EH (cell line): ENCODE measurements at regions not wholly inside any gene's neighbourhood (a gene's known extent, or its start where the extent isn't known, plus 50 kb on each side); places are given as distances from the start of the nearest gene placed in this dataset.
"Not testable (repeated sequence)": the region's sequence is repeated elsewhere in the genome, so short reads cannot be mapped to it uniquely, and the experiment has no call there.

ENCODE experiments used
- DNase-seq: peaks from one replicate; pipeline ENCODE4 v3.0.0-alpha.2; 2015; ENCODE audit warnings: low read depth

DNA sequence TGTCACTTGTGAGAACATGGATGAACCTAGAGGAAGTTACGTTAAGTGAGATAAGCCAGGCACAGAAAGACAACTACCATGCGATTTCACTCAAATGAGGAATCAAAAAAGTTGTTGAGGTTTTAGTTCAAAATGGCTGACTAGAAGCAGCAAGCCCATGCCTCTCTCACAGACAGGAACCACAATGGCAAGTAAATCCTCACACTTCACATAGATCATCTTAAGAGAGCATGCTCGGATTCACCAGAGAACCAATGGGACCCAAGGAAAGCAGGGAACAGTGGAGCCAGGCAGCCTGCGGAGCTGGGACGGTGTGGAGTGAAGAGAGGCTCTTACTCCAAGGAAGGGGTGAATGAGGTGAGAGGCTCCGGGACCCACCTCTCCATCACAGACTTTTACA, 581.0 kb downstream of the UQCRFS1 start:
- DNase-seq: no peak

DNA sequence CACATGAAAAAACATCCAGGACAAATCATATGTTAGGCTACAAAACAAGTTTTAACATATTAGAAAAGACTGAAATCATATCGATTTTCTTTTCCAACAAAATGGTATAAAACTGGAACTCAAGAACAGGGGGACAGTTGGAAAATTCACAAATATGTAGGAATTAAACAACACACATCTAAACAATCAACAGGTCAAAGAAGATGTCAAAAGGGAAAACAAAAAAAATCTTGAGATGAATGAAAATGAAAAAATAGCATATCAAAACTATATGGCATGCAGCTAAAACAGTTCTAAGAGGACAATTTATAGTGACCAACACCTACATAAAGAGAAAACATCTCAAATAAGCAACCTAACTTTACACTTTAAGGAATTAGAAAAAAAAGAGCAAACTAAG, 585.3 kb downstream of the UQCRFS1 start:
- no peak for DNase-seq

DNA sequence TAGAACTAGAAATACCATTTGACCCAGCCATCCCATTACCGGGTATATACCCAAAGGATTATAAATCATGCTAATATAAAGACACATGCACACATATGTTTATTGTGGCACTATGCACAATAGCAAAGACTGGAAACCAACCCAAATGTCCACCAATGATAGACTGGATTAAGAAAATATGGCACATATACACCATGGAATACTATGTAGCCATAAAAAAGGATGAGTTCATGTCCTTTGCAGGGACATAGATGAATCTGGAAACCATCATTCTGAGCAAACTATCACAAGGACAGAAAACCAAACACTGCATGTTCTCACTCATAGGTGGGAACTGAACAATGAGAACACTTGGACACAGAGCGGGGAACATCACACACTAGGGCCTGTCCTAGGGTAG, 586.5 kb downstream of the UQCRFS1 start:
- DNase-seq: not testable (repeated sequence)

DNA sequence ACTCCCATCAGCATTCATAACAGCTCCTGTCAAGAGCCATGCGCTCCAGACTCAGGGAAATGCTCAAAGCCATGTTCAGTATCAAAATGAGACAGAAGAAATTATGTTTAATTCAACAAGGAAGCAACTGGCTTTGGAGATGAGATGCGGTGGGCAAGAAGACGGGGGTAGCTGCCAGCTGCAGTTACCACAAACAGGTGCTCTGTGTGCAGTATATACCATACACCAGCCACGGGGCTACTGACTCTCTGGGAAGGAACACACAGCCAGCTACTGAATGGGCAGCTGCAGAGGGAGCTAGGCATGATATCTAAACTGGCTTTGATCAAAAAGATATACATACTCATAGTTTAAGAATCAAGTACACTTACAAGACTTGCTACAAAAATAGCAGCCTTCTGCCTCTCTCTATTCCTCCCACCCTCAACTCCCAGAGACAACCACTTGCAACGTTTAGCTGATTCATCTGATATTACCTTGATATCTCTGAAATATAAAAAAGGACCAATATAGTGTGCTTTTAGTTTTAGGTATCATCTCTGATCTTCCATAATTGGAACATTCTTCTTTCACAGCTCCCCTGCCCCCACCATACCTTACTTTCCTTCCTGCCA, 593.0 kb downstream of the UQCRFS1 start:
- no peak for DNase-seq

DNA sequence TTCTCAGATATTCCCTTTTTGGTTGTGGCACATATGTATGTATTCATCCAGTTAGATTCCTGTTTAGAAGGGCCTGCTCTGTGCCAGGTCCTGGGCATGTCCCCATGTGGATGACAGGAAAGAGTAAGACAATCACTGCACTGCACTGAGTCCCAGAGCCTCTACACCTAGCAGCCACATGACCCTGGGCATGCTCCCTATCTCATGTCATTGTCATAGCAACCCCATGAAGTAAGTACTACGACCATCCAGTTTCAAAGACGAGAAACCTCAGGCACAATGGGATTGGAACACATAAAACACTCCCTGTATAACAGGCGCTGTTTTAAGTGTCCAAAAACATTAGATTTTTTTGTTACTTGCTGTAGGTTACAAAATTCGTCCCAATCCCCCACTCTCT, 594.4 kb downstream of the UQCRFS1 start:
- no peak for DNase-seq

DNA sequence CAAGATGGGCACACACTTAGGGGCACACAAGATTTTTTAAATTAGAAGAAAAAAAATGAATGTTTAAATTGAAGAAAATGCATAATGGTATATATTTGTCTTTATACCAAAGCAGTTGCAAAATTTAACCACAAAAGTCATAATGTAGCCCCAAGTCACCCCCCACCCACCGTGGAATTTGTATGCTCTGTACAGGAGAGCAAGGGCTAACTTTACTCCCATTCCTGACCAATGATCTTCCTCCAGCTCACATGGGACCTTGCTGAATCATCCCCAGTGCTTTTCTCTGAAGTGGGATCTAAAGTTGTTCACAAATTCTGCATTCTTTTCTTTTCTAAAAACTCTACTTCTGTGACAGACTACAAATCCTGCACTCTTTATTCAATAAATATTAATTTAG, 597.0 kb downstream of the UQCRFS1 start:
- no peak for DNase-seq

DNA sequence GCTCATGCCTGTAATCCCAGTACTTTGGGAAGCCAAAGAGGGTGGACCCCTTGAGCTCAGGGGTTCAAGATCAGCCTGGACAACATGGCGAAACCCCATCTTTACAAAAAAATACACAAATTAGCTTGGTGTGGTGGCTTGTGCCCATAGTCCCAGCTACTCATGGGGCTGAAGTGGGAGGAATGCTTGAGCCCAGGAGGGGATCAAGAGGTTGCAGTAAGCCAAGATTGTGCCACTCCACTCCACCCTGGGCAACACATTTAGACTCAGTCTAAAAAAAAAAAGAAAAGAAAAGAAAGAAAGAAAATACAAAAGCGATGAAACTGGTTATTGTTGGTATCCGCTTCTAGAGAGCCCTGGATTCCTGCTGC, 597.4 kb downstream of the UQCRFS1 start:
- DNase-seq: no peak

DNA sequence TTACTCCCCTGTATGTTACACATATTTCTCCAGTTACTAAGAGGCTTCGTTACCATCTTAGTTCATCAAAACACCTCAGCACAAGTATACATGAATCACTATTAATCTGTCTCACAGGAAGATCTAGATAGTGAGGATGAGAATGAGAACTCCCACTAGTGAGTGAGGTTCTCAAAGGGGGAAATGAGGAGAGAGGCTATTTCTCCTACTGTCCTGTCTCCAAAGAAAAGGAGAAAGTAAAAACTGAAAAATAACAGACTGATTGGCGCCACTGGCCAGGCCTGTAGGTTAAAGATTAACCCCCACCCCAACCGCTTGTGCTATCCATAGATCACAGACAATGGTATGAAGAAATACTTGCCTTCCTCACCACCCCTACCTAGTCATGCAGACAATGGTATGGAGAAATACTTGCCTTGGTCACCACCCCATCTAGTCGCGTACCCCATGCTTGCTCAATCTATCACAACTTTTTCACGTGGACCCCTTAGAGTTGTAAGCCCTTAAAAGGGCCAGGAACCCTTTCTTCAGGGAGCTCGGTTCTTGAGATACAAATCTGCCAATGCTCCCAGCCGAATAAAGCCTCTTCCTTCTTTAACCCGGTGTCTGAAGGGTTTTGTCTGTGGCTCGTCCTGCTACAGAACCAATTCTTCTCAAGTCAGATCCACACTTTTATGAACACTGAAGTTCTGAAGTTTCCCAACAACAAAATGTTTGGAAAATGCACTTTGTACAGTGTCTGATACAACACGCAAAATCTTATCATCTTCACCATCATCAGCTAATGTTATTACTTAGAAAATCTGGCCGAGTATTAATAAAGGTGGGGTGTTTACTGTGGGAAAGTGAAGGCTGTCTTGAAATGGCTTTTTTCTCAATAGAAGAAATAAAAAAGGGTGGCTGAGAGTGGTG, 598.1 kb downstream of the UQCRFS1 start:
- no peak for DNase-seq

DNA sequence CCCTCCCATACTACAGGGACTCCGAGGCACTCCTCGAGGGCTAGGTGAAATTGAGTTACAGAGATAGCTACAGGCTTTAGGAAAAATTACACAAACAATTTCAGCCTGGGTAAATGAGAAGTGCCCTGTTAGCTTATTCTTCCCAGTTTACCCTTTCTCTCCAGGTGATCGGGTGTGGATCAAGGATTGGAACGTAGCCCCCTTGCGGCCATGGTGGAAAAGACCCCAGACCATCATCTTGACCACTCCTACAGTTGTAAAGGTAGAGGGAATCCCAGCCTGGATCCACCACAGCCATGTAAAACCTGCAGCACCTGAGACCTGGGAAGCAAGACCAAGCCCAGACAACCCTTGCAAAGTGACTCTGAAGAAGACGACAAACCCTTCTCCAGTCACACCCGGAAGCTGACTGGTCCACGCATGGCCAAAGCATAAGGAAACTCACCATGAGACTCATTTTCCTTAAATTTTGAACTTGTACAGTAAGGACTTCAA, 600.6 kb downstream of the UQCRFS1 start:
- DNase-seq: no peak

DNA sequence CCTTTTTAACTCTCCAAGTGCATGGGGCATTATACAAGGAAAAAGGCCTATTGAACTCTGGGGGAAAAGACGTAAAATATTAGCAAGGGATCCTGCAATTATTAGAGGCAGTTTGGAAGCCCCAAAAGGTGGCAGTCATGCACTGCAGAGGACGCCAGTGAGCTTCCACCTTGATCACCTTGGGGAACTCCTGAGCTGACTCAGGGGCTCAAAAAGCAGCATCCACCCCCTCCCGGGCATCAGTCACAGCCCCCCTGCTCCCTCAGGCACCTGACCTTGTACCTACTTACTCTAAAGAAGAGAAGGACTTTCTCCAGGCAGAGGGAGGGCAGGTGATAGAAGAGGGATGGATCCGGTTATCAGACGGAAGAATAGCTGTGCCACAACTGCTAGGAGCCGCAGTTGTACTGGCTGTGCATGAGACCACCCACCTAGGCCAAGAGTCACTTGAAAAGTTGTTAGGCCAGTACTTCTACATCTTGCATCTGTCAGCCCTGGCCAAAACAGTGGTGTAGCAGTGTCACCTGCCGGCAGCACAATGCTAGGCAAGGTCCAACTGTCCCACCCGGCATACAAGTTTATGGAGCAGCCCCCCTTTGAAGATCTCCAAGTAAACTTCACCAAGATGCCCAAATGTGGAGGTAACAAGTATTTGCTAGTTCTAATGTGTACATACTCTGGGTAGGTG, 601.6 kb downstream of the UQCRFS1 start:
- not testable (repeated sequence) for DNase-seq

DNA sequence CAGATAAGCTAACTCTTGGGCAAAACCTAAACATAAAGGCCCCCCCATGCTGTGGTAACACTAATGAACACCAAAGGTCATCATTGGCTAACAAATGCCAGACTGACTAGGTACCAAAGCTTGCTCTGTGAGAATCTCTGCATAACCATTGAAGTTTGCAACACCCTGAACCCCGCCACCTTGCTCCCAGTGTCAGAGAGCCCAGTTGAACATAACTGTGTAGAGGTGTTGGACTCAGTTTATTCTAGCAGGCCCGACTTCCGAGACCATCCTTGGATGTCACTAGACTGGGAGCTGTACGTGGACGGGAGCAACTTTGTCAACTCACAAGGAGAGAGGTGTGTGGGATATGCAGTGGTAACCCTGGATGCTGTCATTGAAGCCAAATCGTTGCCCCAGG, 602.2 kb downstream of the UQCRFS1 start:
- DNase-seq: no peak

DNA sequence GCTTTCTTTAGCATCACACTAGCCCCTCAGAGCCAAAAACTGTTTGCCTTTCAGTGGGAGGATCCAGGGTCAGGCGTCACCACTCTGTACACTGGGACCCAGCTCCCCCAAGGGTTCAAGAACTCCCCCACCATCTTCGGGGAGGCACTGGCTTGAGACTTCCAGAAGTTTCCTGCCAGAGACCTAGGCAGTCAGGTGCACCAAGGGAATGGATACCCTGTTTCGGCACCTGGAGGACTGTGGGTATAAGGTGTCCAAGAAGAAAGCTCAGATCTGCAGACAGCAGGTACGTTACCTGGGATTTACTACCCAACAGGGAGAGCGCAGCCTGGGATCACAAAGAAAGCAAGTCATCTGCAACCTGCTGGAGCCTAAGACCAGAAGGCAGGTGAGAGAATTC, 603.0 kb downstream of the UQCRFS1 start:
- no peak for DNase-seq

DNA sequence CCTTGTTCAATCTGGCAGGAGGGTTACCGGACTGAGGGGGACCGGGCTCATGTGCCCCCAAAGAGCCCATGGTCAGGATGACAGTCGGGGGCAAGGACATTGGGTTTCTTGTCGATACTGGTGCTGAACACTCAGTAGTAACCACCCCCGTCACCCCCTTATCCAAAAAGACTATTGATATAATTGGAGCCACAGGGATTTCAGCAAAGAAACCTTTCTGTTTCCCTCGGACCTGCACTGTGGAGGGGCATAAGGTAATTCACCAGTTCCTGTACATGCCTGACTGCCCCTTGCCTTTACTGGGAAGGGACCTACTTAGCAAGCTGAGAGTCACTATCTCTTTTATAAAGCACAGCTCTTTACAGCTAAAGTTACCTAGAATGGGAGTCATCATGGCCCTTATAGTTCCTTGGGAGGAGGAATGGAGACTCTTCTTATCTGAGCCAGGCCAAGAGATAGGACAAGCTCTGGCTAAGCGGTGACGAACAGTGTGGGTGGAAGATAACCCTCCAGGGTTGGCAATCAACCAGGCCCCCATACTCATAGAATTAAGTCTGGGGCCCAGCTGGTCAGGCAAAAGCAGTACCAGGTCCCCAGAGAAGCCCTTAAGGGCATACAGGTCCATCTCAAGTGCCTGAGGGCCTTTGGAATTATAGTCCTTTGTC, 603.7 kb downstream of the UQCRFS1 start:
- no peak for DNase-seq

DNA sequence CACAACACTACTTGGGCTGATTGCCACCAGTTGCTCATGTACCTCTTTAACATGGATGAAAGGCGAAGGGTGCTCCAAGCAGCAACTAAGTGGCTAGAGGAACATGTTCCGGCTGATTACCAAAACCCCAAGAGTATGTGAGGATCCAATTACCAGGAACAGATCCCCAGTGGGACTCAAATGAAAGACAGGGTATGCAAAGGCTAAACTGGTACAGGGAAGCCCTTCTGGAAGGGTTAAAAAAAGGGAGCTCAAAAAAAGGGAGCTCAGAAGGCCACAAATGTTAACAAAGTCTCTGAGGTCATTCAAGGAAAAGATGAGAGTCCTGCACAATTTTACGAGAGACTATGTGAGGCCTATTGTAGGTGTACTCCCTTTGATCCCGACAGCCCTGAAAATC, 604.7 kb downstream of the UQCRFS1 start:
- no peak for DNase-seq

DNA sequence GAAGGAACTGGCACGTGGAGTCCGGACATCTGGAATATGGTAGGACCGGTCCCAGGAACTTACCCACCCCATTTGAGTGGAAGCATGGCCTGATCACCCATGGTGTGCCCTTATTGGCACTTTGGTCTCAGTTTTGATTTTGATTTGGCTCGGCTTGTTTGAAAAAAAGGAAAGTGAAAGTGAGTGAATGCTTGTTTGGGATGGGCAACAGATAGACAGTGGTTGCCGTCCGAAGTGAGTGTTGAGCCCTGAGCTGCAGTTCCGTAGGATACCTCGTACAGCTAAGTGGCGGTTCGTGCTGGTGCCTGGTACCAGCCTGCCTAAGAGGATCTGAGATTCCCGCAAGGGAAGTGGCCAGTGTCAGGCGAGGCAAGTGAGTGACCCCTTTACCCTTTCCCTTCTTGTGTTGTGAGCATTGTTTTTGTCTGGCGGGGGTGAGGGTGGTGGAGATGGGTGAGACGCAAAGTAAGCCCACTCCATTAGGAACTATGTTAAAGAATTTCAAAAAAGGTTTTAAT, 605.8 kb downstream of the UQCRFS1 start:
- no peak for DNase-seq

DNA sequence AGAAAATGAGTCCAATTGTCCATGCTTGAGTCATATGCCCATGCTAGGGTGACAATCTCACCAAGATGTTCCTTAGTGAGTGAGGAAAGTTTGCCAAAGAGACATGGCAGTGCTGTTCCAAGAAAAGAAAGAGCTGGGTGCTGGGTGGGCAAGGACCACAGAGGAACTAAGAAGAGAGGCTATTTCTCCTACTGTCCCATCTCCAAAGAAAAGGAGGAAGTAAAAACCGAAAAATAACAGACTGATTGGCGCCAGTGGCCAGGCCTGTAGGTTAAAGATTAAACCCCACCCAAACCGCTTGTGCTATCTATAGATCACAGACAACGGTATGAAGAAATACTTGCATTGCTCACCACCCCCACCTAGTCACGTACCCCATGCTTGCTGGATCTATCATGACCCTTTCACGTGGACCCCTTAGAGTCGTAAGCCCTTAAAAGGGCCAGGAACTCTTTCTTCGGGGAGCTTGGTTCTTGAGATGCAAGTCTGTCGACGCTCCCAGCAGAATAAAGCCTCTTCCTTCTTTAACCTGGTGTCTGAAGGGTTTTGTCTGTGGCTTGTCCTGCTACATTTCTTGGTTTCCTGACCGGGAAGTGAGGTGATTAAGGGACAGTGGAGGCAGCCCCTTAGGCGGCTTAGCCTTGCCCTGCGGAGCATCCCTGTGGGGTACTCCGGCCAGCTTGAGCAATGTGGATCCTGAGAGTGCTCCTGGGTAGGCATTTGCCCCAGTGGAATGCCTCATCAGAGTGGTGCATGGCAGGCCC, 606.5 kb downstream of the UQCRFS1 start:
- DNase-seq: no peak

DNA sequence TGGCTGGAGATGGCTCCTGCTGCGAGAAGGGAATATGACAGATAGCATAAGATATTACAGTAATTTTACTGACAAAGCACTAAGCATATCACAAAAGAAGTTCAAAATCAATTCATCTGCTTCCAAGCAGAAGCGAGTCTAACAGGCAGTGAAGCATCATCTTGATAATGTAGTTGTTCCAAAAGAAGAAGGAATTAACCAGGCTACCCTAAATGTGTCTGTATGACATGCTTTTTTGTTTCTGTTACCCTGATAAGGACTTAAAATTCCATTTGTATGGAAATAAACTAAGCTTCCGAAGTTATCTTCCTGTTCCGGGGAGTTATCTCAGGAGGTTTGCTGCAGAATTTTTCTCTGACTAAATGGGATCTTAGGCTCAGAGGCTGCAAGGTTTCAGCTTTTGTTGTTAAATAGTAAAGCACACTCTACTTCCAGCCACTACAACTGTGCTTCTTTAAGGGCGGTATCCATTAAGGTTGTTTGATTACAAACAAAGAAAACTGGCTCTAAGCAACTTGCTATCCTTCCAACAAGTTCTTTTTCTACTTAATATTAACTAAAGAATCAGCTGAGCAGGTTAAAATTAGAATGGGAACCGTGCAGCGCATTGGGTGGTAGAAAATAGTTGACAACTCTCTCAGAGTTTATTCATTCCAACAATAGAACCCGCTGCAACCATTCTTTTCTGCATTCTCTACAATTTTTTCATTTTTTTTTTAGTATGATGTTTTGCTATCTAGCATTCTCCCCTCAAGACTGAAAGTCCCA, 607.3 kb downstream of the UQCRFS1 start:
- DNase-seq: no peak

DNA sequence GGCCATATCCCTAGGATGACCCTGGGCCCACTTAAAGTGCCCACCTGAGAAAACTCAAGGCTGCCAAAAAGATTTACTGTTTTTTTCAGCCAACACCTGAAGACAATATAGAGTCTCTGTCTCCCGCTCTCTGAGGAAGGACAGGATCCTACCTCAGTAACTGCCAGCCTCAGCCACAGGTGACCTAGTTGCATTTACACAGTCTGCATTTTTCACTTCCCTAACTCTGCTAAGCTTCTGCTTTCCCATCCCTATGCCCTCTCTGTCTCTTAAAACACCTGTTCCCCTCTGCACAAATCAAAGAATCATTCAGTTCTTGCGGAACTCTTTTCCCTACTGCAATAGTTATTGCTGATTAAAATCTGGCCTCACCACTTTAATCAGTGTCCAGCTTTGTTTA, 609.5 kb downstream of the UQCRFS1 start:
- no peak for DNase-seq

DNA sequence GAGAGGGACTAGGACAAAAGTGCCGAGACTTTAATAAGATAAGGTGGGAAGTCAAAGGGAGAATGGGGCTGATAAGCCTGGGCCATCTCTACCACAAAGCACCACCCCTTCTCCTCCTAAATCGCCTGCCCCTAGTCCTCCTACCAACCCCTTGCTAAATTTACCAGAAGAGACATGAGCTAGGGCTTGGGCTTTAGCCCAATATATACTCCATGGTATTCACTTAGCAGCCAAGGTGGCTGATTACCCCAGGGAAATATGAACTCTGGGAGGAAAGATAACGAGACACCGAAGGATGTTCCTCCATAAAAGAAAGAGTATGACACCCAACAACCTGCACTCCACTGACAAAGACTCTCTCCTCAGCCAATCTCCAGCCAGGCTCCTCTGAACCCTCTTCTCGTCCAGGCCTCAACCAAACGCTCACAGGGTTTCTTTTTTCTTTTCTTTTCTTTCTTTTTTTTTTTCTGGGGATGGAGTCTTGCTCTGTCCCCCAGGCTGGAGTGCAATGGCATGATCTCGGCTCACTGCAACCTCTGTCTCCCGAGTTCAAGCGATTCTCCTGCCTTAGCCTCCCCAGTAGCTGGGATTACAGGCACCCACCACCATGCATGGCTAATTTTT, 610.2 kb downstream of the UQCRFS1 start:
- no peak for DNase-seq
